ENCODE measurements at regions not wholly inside any gene's neighbourhood (a gene's known extent, or its start where the extent isn't known, plus 50 kb on each side); places are given as distances from the start of the nearest gene placed in this dataset.

DNA sequence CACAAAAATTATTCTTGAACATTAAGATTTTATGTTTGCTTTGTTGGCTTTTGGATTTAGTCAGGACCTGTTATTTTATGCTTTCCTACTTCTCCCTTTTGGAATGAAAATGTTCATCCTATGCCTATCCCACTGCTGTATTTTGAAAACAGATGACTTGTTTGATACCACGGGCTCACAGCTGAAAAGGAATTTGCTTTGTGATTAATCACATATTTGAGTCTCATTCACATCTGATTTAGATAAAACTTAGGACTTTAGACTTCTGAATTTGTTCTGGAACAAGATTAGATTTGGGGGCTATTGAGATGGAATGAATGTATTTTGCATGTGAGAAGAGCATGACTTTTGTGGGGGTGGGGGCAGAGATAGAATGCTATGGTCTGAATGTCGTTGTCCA lies 1012.6 kb downstream of the CDH11 start:
- no peak for DNase-seq
- WGBS (ENCODE audit: insufficient coverage): 56% methylated on average over 1 of the region's 2 CpGs
- no peaks in the 10 kb centered on the region for H3K36me3 ChIP-seq (ENCODE audit: control insufficient read depth, insufficient read depth, low read length)

DNA sequence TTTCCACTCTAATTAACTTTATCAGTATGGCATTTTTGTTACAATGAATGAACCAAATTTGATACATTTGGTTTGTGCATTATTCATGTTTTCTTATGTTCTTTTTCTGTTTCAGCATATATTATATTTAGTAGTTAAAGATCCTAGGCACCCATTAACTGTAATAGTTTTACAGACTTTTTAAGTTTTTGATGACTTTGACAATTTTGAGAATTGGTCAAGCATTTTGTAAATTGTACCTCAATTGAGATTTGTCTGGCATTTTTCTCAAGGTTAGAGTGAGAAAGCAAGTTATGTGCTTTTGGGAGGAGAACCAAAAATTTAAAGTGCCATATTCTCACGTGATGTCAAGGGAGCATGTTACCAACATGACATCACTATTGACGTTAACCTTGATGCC lies 1019.2 kb downstream of the CDH11 start:
- Mint-ChIP-seq H3K9me3 (peaks cover 3 to 11% of the 10 kb centered on the region in 2 donors), H3K4me1 (no peaks in the 10 kb centered on the region), H3K36me3 (no peaks in the 10 kb centered on the region), H3K4me3 (no peak overlapping the region), H3K27ac (no peak overlapping the region), H3K27me3 (ENCODE audit: low read depth in 2 of 2) (no peaks in the 10 kb centered on the region)
- Histone ChIP-seq H3K36me3 (ENCODE audit: control insufficient read depth, insufficient read depth, low read length) (no peaks in the 10 kb centered on the region), H3K9me3 (ENCODE audit: control insufficient read depth, insufficient read depth, low read length) (peaks cover 2% of the 10 kb centered on the region), H3K27ac (ENCODE audit: low read length) (no peak overlapping the region), H3K27me3 (ENCODE audit: control insufficient read depth, insufficient read depth, low read length) (no peaks in the 10 kb centered on the region), H3K4me1 (ENCODE audit: control insufficient read depth, insufficient read depth, low read length) (no peaks in the 10 kb centered on the region), H3K4me3 (ENCODE audit: low read length) (no peak overlapping the region)
- TF ChIP-seq, protein P1, sequence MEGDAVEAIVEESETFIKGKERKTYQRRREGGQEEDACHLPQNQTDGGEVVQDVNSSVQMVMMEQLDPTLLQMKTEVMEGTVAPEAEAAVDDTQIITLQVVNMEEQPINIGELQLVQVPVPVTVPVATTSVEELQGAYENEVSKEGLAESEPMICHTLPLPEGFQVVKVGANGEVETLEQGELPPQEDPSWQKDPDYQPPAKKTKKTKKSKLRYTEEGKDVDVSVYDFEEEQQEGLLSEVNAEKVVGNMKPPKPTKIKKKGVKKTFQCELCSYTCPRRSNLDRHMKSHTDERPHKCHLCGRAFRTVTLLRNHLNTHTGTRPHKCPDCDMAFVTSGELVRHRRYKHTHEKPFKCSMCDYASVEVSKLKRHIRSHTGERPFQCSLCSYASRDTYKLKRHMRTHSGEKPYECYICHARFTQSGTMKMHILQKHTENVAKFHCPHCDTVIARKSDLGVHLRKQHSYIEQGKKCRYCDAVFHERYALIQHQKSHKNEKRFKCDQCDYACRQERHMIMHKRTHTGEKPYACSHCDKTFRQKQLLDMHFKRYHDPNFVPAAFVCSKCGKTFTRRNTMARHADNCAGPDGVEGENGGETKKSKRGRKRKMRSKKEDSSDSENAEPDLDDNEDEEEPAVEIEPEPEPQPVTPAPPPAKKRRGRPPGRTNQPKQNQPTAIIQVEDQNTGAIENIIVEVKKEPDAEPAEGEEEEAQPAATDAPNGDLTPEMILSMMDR (IDR thresholded peaks at IDR 0.05): no peak
- ATAC-seq (no peak), DNase-seq (no peak)
- 77% methylated on average over 2 of the region's 2 CpGs for WGBS (ENCODE audit: insufficient coverage)
- intact Hi-C loops (cut with micrococcal nuclease): no loop called here

More for the DNA sequence above, 1012.6 kb downstream of the CDH11 start:
- no peaks in the 10 kb centered on the region for H3K27me3 ChIP-seq (ENCODE audit: control insufficient read depth, insufficient read depth, low read length)
- ATAC-seq: no peak
- no peak overlapping the region for H3K4me3 Mint-ChIP-seq
- no peak overlapping the region for H3K27ac ChIP-seq (ENCODE audit: low read length)
- H3K36me3 Mint-ChIP-seq: peaks cover 8% of the 10 kb centered on the region
- H3K4me1 ChIP-seq (ENCODE audit: control insufficient read depth, insufficient read depth, low read length): no peaks in the 10 kb centered on the region
- peaks cover 12 to 21% of the 10 kb centered on the region in 2 donors for H3K9me3 Mint-ChIP-seq
- H3K9me3 ChIP-seq (ENCODE audit: control insufficient read depth, insufficient read depth, low read length): peaks cover 2% of the 10 kb centered on the region
- H3K4me1 Mint-ChIP-seq: no peaks in the 10 kb centered on the region
- H3K4me3 ChIP-seq (ENCODE audit: low read length): no peak overlapping the region
- TF ChIP-seq, protein P1 (IDR thresholded peaks at IDR 0.05): no peak
- H3K27me3 Mint-ChIP-seq (ENCODE audit: low read depth in 2 of 2): no peaks in the 10 kb centered on the region
- intact Hi-C loops (cut with micrococcal nuclease): no loop called here
- no peak overlapping the region for H3K27ac Mint-ChIP-seq

DNA sequence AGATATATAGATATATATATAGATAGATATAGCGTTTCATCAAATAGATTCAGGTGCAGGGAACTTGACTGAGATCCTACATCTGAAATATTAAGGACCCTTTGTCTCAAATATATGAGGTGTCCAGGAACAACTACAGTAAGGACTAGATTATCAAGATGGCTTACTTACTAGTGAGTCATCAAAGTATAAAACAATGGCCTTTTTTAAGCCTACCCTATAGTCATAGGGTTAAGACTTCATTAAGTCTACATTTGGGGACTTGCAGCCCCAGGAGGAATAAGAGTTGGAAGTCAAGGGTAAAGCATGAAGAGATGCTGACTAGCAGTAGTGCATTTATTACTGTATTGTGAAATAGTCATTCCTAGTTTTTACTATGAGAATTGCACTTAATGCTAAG lies 1023.4 kb downstream of the CDH11 start:
- ATAC-seq: no peak
- peaks cover 2 to 9% of the 10 kb centered on the region in 2 donors for H3K9me3 Mint-ChIP-seq
- H3K4me3 ChIP-seq (ENCODE audit: low read length): no peak overlapping the region
- no peaks in the 10 kb centered on the region for H3K27me3 Mint-ChIP-seq (ENCODE audit: low read depth in 2 of 2)
- no peaks in the 10 kb centered on the region for H3K4me1 Mint-ChIP-seq
- no peak for DNase-seq
- H3K36me3 ChIP-seq (ENCODE audit: control insufficient read depth, insufficient read depth, low read length): no peaks in the 10 kb centered on the region
- no peaks in the 10 kb centered on the region for H3K27me3 ChIP-seq (ENCODE audit: control insufficient read depth, insufficient read depth, low read length)
- H3K27ac Mint-ChIP-seq: no peak overlapping the region
- H3K4me3 Mint-ChIP-seq: no peak overlapping the region
- H3K36me3 Mint-ChIP-seq: no peaks in the 10 kb centered on the region
- H3K4me1 ChIP-seq (ENCODE audit: control insufficient read depth, insufficient read depth, low read length): no peaks in the 10 kb centered on the region
- no CpG with 5 or more reads among the region's 1 CpG for WGBS (ENCODE audit: insufficient coverage)
- intact Hi-C loops (cut with micrococcal nuclease): no loop called here
- H3K9me3 ChIP-seq (ENCODE audit: control insufficient read depth, insufficient read depth, low read length): peaks cover 4% of the 10 kb centered on the region
- TF ChIP-seq, protein P1 (IDR thresholded peaks at IDR 0.05): no peak
- no peak overlapping the region for H3K27ac ChIP-seq (ENCODE audit: low read length)

DNA sequence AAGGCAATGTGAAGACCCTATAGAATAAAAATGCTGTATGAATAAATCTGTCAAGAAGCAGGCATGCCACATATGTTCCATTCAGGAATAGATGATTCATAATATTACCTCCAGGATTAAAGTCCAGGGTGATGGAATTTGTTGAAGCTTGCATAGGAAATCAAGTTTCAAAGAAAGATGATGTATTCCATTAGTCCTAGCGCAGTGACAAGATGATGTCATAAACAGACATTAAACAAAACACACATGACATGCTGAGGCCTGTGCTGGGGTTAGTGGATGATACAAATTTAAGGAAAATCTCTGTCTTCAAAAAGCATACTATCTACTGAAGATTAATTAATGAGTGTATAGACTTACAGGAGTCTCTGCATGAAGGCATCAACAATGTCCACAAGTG lies 1025.2 kb downstream of the CDH11 start:
- no peaks in the 10 kb centered on the region for H3K27me3 Mint-ChIP-seq (ENCODE audit: low read depth in 2 of 2)
- ATAC-seq (no peak), DNase-seq (no peak)
- Histone ChIP-seq H3K36me3 (ENCODE audit: control insufficient read depth, insufficient read depth, low read length) (no peaks in the 10 kb centered on the region), H3K27me3 (ENCODE audit: control insufficient read depth, insufficient read depth, low read length) (no peaks in the 10 kb centered on the region), H3K4me1 (ENCODE audit: control insufficient read depth, insufficient read depth, low read length) (no peaks in the 10 kb centered on the region), H3K27ac (ENCODE audit: low read length) (no peak overlapping the region), H3K4me3 (ENCODE audit: low read length) (no peak overlapping the region), H3K9me3 (ENCODE audit: control insufficient read depth, insufficient read depth, low read length) (peaks cover 4% of the 10 kb centered on the region)
- TF ChIP-seq, protein P1 (IDR thresholded peaks at IDR 0.05): no peak
- intact Hi-C loops (cut with micrococcal nuclease): no loop called here
- H3K27ac Mint-ChIP-seq: no peak overlapping the region
- no peak overlapping the region for H3K4me3 Mint-ChIP-seq
- peaks cover 5 to 10% of the 10 kb centered on the region in 2 donors for H3K9me3 Mint-ChIP-seq
- H3K4me1 Mint-ChIP-seq: no peaks in the 10 kb centered on the region
- no CpG with 5 or more reads among the region's 1 CpG for WGBS (ENCODE audit: insufficient coverage)
- no peaks in the 10 kb centered on the region for H3K36me3 Mint-ChIP-seq

All from natural killer cell (primary cell).